RWPE1 (cell line): ENCODE measurements at regions not wholly inside any gene's neighbourhood (a gene's known extent, or its start where the extent isn't known, plus 50 kb on each side); places are given as distances from the start of the nearest gene placed in this dataset.

Experiments used
- CTCF ChIA-PET: fragments of 350-600 bp; sonication (Branson Sonifier 250); formaldehyde crosslinking; extraction: SDS; loops from one replicate; lab custom pipeline; 2021; lab: Yijun Ruan, JAX
- POLR2A ChIA-PET: fragments of 400-600 bp; formaldehyde crosslinking; extraction: SDS; loops from one replicate; lab custom pipeline; 2020; ENCODE audit warnings: antibody characterized with exemption; ENCODE audit not compliant: low non-redundant PET; lab: Yijun Ruan, JAX
- DNase-seq: peaks from one replicate; pipeline ENCODE4 v3.0.0; 2012; ENCODE audit warnings: low spot score
- H3K27ac ChIP-seq: fragments of 450-650 bp; 2 replicates; pipeline ENCODE4 v1.5.1; 2017
- TF ChIP-seq, protein P1 (sequence below): fragments of 450-650 bp; conservative IDR thresholded peaks from 2 replicates; pipeline ENCODE4 v1.5.1; 2017; ENCODE audit warnings: low read depth, mild to moderate bottlenecking

DNA sequence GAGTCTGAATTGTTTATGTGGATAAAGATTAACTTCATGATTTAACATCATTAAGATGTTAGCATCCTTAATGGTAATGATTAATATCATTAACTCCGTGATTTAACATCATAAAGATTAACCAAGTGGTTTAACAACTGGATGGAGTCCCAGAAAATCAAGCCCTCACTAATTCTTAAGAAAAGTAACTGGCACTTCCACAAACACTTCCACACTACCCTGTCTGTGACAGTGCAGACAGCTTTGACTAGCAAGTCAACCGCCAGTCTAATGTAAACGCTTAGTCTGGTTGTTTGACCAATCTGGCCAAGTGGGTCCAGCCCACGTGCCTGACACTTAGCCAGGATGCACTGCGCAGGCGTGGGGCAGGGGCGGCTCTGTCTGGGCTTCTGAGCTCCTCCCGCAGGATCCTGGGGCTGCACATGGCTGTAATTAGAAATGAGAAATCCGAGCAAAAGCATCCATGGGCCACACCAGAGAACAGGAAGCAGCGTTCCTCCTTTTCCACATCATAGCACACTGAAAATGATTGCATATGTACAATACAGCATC lies 424.2 kb downstream of the FOXA2 start:
- CTCF ChIA-PET: interaction anchor here (0.6 kb wide), 1 partner anchor 891 kb away, joined by 3 read pairs; no protein-coding TSS in a partner anchor
- no peak for DNase-seq
- POLR2A ChIA-PET: no interaction called here
- TF ChIP-seq, protein P1, sequence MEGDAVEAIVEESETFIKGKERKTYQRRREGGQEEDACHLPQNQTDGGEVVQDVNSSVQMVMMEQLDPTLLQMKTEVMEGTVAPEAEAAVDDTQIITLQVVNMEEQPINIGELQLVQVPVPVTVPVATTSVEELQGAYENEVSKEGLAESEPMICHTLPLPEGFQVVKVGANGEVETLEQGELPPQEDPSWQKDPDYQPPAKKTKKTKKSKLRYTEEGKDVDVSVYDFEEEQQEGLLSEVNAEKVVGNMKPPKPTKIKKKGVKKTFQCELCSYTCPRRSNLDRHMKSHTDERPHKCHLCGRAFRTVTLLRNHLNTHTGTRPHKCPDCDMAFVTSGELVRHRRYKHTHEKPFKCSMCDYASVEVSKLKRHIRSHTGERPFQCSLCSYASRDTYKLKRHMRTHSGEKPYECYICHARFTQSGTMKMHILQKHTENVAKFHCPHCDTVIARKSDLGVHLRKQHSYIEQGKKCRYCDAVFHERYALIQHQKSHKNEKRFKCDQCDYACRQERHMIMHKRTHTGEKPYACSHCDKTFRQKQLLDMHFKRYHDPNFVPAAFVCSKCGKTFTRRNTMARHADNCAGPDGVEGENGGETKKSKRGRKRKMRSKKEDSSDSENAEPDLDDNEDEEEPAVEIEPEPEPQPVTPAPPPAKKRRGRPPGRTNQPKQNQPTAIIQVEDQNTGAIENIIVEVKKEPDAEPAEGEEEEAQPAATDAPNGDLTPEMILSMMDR: no peak
- H3K27ac ChIP-seq: no peak overlapping the region

GRCh38 chr20:22159276-22159675 lies 425.1 kb downstream of the FOXA2 start:
- POLR2A ChIA-PET: no interaction called here
- CTCF ChIA-PET: no interaction called here
- H3K27ac ChIP-seq: no peak overlapping the region
- TF ChIP-seq, protein P1: no peak
- no peak for DNase-seq

DNA sequence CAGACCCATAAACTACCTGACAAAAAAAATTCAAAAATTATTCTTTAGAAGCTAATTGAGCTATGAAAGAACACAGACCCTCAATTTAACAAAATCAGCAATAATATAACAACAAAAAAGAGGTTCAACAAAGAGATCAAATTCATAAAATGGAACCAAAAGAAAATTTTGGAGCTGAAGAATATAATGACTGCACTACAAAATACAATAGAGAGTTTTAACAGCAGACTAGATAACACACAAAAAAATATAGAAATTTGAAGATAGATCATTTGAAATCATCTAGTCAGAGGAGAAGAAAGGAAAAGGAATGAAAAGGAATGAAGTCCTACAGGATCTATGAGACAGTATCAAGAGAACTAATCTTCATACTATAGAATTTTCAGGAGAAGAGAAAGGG lies 422.1 kb downstream of the PAX1 start:
- H3K27ac ChIP-seq: no peak overlapping the region
- TF ChIP-seq, protein P1: no peak
- CTCF ChIA-PET: interaction anchor here (0.9 kb wide), 1 partner anchor 53 kb away, joined by 4 read pairs; no protein-coding TSS in a partner anchor
- POLR2A ChIA-PET: no interaction called here
- DNase-seq: no peak

- POLR2A ChIA-PET: no interaction called here
- CTCF ChIA-PET: interaction anchor here (0.7 to 0.9 kb wide), 2 partner anchors 387 to 394 kb away, joined by 4 to 6 read pairs; no protein-coding TSS in a partner anchor
- DNase-seq: peak; percentile 3
- H3K27ac ChIP-seq: no peak overlapping the region
- TF ChIP-seq, protein P1: peak; percentile 63
Observed at GRCh38 chr20:22106308-22106938, 401.0 kb downstream of the PAX1 start.

DNA sequence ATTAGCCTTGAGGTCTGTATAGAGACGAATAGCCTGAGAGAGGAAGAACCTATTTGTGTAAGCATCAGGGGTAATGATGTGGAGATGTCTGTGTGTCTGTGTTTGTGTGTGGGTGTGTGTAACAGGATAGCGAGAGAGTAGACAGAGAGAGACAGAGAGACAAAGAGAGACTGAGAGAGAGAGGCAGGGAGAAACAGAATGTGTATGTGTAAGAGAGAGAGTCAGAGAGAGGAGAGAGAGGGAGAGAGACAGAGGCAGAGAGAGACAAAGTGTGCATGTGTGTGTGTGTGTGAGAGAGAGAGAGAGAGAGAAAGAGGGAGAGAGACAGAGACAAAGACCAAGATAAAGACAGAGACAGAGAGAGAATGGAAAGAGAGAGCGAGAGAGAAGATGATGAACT lies 396.1 kb downstream of the PAX1 start:
- CTCF ChIA-PET: no interaction called here
- H3K27ac ChIP-seq: no peak overlapping the region
- no peak for DNase-seq
- POLR2A ChIA-PET: no interaction called here
- TF ChIP-seq, protein P1: no peak

DNA sequence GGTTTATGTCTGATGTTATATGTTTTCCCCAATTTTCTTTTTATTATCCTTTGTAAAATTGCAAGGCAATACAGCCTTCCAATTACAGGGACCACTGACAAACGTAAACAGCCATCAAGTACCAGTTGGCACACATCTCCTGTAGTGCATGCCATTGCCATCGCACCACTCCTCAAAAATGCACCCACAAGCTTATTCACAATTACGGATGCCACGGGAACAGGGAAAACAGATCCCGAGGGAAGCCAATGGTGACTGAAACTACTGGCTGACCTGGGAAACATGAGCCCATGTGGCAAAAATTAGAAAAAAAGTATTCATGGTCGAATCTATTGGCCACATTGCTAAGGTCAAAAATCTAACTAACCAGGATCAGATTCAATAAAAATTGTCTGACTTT lies 395.2 kb downstream of the PAX1 start:
- no peak overlapping the region for H3K27ac ChIP-seq
- no peak for DNase-seq
- CTCF ChIA-PET: no interaction called here
- TF ChIP-seq, protein P1: no peak
- POLR2A ChIA-PET: no interaction called here
